ENCODE measurements at regions not wholly inside any gene's neighbourhood (a gene's known extent, or its start where the extent isn't known, plus 50 kb on each side); places are given as distances from the start of the nearest gene placed in this dataset.

GRCh38 chr1:213745451-213745850 is 242.3 kb upstream of the PROX1 start:
- Histone ChIP-seq H3K4me2 (ENCODE audit: low read length) (no peak overlapping the region), H3K4me3 (ENCODE audit: low read length) (no peak overlapping the region), H3K9me3 (ENCODE audit: low read length) (no peaks in the 10 kb centered on the region), H2AFZ (ENCODE audit: low read depth, low read length) (no peak overlapping the region), H3F3A (ENCODE audit: insufficient read depth, low read length, poor library complexity, severe bottlenecking) (no peaks in the 10 kb centered on the region), H3K9me2 (ENCODE audit: insufficient read depth, low read length) (no peaks in the 10 kb centered on the region), H3K27me3 (ENCODE audit: insufficient read depth, low read depth, low read length) (no peaks in the 10 kb centered on the region), H3K79me2 (replicated peaks; ENCODE audit: insufficient read depth, low read length) (no peaks in the 10 kb centered on the region), H3K9ac (ENCODE audit: low read length) (no peak overlapping the region), H3K36me3 (ENCODE audit: insufficient read depth, low read length) (no peaks in the 10 kb centered on the region), H3K27ac (ENCODE audit: low read length) (no peak overlapping the region), H4K20me1 (ENCODE audit: insufficient read depth) (no peaks in the 10 kb centered on the region)
- TF ChIP-seq RAD21 (conservative IDR thresholded peaks at IDR 0.05) (no peak), POLR2AphosphoS5 (IDR thresholded peaks at IDR 0.05) (no peak), REST (IDR thresholded peaks at IDR 0.05; ENCODE audit: borderline replicate concordance) (no peak)

- Histone ChIP-seq H2AFZ (ENCODE audit: low read depth, low read length) (no peak overlapping the region), H3K27me3 (ENCODE audit: insufficient read depth, low read depth, low read length) (no peaks in the 10 kb centered on the region), H3K4me3 (ENCODE audit: low read length) (no peak overlapping the region), H3K9me3 (ENCODE audit: low read length) (no peaks in the 10 kb centered on the region), H3F3A (ENCODE audit: insufficient read depth, low read length, poor library complexity, severe bottlenecking) (no peaks in the 10 kb centered on the region), H3K79me2 (replicated peaks; ENCODE audit: insufficient read depth, low read length) (no peaks in the 10 kb centered on the region), H3K9me2 (ENCODE audit: insufficient read depth, low read length) (no peaks in the 10 kb centered on the region), H3K4me2 (ENCODE audit: low read length) (no peak overlapping the region), H3K27ac (ENCODE audit: low read length) (no peak overlapping the region), H4K20me1 (ENCODE audit: insufficient read depth) (no peaks in the 10 kb centered on the region), H3K36me3 (ENCODE audit: insufficient read depth, low read length) (no peaks in the 10 kb centered on the region), H3K9ac (ENCODE audit: low read length) (no peak overlapping the region)
- TF ChIP-seq TAF1 (IDR thresholded peaks at IDR 0.05; ENCODE audit: low read depth) (no peak), RAD21 (conservative IDR thresholded peaks at IDR 0.05) (no peak), REST (IDR thresholded peaks at IDR 0.05; ENCODE audit: borderline replicate concordance) (no peak), EZH2 (IDR thresholded peaks at IDR 0.05; ENCODE audit: borderline replicate concordance, insufficient read depth, low read length, poor library complexity, severe bottlenecking) (no peak), MXI1 (conservative IDR thresholded peaks at IDR 0.05; ENCODE audit: poor library complexity, severe bottlenecking) (no peak), SMC3 (conservative IDR thresholded peaks at IDR 0.05; ENCODE audit: poor library complexity) (no peak), POLR2AphosphoS5 (IDR thresholded peaks at IDR 0.05) (no peak), CTCF (IDR thresholded peaks at IDR 0.05; ENCODE audit: poor library complexity, severe bottlenecking) (no peak), EP300 (conservative IDR thresholded peaks at IDR 0.05; ENCODE audit: poor library complexity, severe bottlenecking) (no peak)
These were observed 238.2 kb upstream of the PROX1 start for GRCh38 chr1:213749558-213749957.
